Coronary artery (tissue), 2 donors: ENCODE measurements at regions not wholly inside any gene's neighbourhood (a gene's known extent, or its start where the extent isn't known, plus 50 kb on each side); places are given as distances from the start of the nearest gene placed in this dataset.

Source experiments
- DNase-seq: peaks from one replicate; pipeline ENCODE4 v3.0.0-alpha.2; 2017; ENCODE audit warnings: low spot score
- H3K27ac ChIP-seq, 2 donors: fragments of 200-600 bp; sonication (generic); one replicate each; pipeline ENCODE4 v1.5.1; 2016 to 2019
- H3K4me3 ChIP-seq: fragments of 200-600 bp; sonication (generic); 2 replicates; pipeline ENCODE4 v1.5.1; 2016; ENCODE audit warnings: mild to moderate bottlenecking, moderate library complexity
- TF ChIP-seq, protein P1 (sequence below): fragments of 200-600 bp; sonication (generic); IDR thresholded peaks from one replicate; pipeline ENCODE4 v1.5.1; 2019; ENCODE audit warnings: antibody characterized with exemption

DNA sequence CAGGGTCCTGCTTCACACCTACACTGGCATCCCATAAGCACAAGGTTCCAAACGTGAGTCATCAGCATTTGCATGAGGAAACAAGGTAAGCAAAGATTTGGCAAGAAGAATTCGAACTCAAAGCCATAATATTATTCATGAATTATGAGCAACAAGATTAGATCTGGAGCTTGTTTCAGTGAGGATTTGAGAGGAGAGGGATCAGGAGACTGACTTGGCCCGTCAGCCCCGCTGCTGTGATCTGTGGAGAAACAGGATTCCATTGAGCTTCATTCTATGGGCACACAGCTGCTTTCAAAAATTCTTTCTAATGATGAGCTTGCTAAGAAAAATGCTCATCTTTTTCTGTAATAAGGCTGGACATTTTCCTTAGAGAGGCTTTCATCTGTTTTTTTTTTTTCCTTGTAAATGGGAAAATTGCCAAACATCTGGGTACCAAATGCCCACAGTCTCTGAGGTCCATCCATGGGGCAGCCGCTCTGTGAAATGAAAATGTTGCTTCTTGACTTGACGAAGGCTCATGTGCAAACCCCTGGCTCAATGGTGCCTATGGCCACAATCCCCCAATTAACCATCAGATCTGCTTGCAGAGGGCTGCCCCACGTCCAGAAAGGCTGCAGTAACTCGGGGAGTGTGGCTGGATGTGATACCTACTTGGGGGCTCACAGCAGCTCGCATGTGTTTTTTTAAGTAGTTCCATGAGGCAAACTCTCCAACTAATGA lies 179.3 kb downstream of the TMEM18 start:
- no peak overlapping the region for H3K4me3 ChIP-seq
- no peak overlapping the region for H3K27ac ChIP-seq
- TF ChIP-seq, protein P1, sequence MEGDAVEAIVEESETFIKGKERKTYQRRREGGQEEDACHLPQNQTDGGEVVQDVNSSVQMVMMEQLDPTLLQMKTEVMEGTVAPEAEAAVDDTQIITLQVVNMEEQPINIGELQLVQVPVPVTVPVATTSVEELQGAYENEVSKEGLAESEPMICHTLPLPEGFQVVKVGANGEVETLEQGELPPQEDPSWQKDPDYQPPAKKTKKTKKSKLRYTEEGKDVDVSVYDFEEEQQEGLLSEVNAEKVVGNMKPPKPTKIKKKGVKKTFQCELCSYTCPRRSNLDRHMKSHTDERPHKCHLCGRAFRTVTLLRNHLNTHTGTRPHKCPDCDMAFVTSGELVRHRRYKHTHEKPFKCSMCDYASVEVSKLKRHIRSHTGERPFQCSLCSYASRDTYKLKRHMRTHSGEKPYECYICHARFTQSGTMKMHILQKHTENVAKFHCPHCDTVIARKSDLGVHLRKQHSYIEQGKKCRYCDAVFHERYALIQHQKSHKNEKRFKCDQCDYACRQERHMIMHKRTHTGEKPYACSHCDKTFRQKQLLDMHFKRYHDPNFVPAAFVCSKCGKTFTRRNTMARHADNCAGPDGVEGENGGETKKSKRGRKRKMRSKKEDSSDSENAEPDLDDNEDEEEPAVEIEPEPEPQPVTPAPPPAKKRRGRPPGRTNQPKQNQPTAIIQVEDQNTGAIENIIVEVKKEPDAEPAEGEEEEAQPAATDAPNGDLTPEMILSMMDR = no peak
- DNase-seq = no peak

DNA sequence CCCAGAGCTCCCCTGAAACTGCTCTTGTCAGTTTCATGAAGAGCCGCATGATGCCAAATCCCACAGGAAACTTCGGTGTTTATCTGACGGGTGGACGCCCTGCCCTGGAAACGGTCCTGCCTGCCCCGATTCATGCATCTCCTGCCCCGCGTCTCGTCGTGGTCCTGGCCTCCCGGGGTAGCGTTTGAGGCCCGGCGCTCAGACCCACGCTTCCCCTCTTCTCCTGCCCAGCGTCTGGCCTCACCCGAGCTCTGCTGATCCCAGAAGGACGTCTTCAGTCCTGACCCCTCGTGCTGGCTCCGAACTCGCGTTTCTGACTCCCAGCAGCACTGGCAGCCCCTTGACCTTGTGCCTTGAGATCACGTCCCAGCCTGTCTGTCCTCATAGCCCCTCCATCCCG lies 180.5 kb downstream of the TMEM18 start:
- TF ChIP-seq, protein P1 = no peak
- Histone ChIP-seq H3K27ac (no peak overlapping the region), H3K4me3 (no peak overlapping the region)
- DNase-seq = peak; percentile 43

DNA sequence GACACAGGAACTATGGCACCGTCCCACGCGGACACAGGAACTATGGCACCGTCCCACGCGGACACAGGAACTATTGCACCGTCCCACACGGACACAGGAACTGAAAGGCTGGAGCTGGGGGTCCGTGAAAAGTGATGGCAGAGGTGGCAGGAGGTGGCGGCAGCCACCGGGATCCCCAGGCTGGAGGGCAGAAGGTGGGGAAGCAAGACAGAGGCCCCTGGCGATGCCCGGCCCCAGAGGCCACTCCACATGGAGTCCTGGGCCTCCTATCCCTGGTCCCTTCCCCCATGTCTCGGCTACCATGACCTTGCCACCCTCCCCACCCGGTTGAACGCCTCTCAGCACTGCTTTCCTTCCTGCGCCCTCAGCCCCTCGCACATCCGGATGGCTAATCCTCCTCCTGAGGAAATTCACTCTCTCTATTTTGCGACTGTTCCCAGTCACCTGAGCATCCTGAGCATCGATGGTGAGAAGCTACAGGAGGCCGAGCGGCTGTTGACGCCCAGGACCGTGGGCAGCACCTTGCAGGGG lies 181.4 kb downstream of the TMEM18 start:
- peak; percentile 19 for DNase-seq
- Histone ChIP-seq H3K4me3 (no peak overlapping the region), H3K27ac (no peak overlapping the region)
- TF ChIP-seq, protein P1 = no peak

DNA sequence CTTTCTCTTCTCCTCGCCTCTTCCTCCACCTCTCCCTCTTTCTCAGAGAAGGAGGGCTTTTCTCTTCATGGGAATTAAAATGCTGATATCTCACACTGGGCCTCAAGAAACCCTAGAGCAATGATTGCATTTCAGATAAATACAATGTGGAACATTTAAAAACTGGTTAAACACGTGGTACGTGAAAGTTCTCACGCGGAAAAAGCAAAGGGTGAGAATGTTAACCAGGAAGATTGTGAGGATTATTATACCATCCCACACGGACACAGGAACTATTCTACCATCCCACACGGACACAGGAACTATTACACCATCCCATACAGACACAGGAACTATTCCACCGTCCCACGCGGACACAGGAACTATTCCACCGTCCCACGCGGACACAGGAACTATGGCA lies 182.4 kb downstream of the TMEM18 start:
- H3K27ac ChIP-seq = no peak overlapping the region
- DNase-seq = no peak
- H3K4me3 ChIP-seq = no peak overlapping the region
- TF ChIP-seq, protein P1 = no peak

DNA sequence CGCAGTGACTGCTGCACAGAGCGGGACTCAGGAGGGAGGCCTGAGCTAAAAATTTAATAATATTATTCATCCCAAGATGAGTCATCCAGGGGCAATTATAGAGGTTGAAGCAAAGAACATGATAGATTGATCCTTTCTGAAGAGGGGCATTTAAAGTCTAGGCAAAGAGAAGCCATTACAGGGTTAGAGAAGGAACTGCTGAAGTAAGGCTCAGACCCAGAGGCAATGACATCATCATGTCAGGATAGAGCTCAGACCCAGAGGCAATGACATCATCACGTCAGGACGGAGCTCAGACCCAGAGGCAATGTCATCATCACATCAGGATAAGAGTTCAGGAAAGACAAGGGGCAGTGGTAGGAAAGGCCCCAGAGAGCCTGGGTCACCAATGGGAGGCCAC lies 184.0 kb downstream of the TMEM18 start:
- TF ChIP-seq, protein P1 = no peak
- no peak overlapping the region for H3K27ac ChIP-seq
- DNase-seq = peak; percentile 21

DNA sequence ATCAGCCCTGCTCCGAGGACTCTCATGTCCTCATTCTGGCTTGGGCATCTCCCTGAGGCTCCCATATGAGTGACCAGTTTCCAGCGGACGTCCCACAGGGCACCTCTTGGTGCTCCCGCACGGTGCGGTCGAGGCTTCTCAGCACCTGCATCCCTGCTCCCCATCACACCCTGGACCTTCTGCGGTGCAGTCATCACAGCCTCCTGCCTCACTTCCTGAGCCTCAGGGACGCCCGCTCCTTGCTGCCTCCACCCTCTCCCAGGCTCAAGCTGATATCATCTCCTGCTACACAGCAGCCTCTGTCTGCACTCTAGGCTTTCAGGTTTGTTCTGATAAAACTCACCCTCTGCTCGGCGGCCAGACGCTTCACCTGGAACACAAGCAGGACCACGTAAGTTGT lies 185.0 kb downstream of the TMEM18 start:
- TF ChIP-seq, protein P1 = no peak
- no peak overlapping the region for H3K4me3 ChIP-seq

More for the DNA sequence above, 184.0 kb downstream of the TMEM18 start:
- H3K4me3 ChIP-seq = no peak overlapping the region

DNA sequence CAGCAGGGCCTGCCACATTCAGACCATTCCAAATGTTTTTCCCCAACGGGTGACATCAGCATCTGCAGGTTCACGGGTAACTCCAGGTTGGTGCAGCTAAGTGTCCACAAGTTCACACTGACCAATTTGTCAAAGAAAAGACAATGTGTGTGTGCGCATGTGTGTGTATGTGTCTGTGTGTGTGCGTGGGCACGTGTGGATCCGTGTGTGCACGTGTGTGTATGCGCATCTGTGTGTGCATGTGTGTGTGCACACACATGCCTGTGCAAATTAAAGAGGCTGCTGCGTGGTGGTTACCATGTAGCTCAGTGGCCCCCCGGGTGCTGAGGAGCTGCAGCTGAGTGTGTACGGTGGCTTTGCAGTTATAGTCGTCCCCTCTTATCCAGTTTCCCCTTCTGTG lies 187.4 kb downstream of the TMEM18 start:
- peak; percentile 19 for DNase-seq
- H3K4me3 ChIP-seq = no peak overlapping the region
- TF ChIP-seq, protein P1 = no peak
- H3K27ac ChIP-seq = no peak overlapping the region

More for the DNA sequence above, 185.0 kb downstream of the TMEM18 start:
- DNase-seq = peak; percentile 33
- H3K27ac ChIP-seq = no peak overlapping the region
